ENCODE measurements at regions not wholly inside any gene's neighbourhood (a gene's known extent, or its start where the extent isn't known, plus 50 kb on each side); places are given as distances from the start of the nearest gene placed in this dataset.

- Mint-ChIP-seq H3K4me3 (no peak overlapping the region), H3K9me3 (peaks cover 2% of the 10 kb centered on the region)
Observed at GRCh38 chrX:26909728-26910127, 553.4 kb downstream of the PPP4R3C start.

GRCh38 chrX:26908218-26908617 is 554.9 kb downstream of the PPP4R3C start:
- no peaks in the 10 kb centered on the region for H3K4me1 Mint-ChIP-seq
- H3K27me3 Mint-ChIP-seq, result no peaks in the 10 kb centered on the region
- peaks cover 2% of the 10 kb centered on the region for H3K9me3 Mint-ChIP-seq
- DNase-seq (ENCODE audit: low spot score in 2 of 2) (no peak), ATAC-seq (ENCODE audit: low read depth) (no peak)
- H3K36me3 Mint-ChIP-seq, result no peaks in the 10 kb centered on the region
- no peak overlapping the region for H3K4me3 Mint-ChIP-seq
- H3K27ac Mint-ChIP-seq, result no peak overlapping the region

More at GRCh38 chrX:26909728-26910127, 553.4 kb downstream of the PPP4R3C start:
- Mint-ChIP-seq H3K4me1 (no peaks in the 10 kb centered on the region), H3K36me3 (no peaks in the 10 kb centered on the region), H3K27me3 (no peaks in the 10 kb centered on the region), H3K27ac (no peak overlapping the region)
- DNase-seq (ENCODE audit: low spot score in 2 of 2) (no peak), ATAC-seq (ENCODE audit: low read depth) (no peak)

GRCh38 chrX:26889574-26889973 is 573.6 kb downstream of the PPP4R3C start:
- peaks cover 3% of the 10 kb centered on the region for H3K9me3 Mint-ChIP-seq
- no peaks in the 10 kb centered on the region for H3K27me3 Mint-ChIP-seq
- H3K4me1 Mint-ChIP-seq, result no peaks in the 10 kb centered on the region
- ATAC-seq (ENCODE audit: low read depth) (no peak), DNase-seq (ENCODE audit: low spot score in 2 of 2) (no peak)
- no peak overlapping the region for H3K4me3 Mint-ChIP-seq
- no peak overlapping the region for H3K27ac Mint-ChIP-seq
- no peaks in the 10 kb centered on the region for H3K36me3 Mint-ChIP-seq

- ATAC-seq (ENCODE audit: low read depth), result no peak
Observed at GRCh38 chrX:26873736-26874135, 589.4 kb downstream of the PPP4R3C start.

GRCh38 chrX:26871967-26872366 is 591.2 kb downstream of the PPP4R3C start:
- Mint-ChIP-seq H3K27me3 (no peaks in the 10 kb centered on the region), H3K4me1 (no peaks in the 10 kb centered on the region), H3K36me3 (no peaks in the 10 kb centered on the region), H3K4me3 (no peak overlapping the region), H3K9me3 (no peaks in the 10 kb centered on the region), H3K27ac (no peak overlapping the region)
- DNase-seq (ENCODE audit: low spot score in 2 of 2) (no peak), ATAC-seq (ENCODE audit: low read depth) (no peak)

More at GRCh38 chrX:26873736-26874135, 589.4 kb downstream of the PPP4R3C start:
- no peak for DNase-seq (ENCODE audit: low spot score in 2 of 2)
- Mint-ChIP-seq H3K36me3 (no peaks in the 10 kb centered on the region), H3K27me3 (no peaks in the 10 kb centered on the region), H3K9me3 (no peaks in the 10 kb centered on the region), H3K27ac (no peak overlapping the region), H3K4me3 (no peak overlapping the region), H3K4me1 (no peaks in the 10 kb centered on the region)

GRCh38 chrX:26851981-26852380 is 611.2 kb downstream of the PPP4R3C start:
- no peak for DNase-seq (ENCODE audit: low spot score in 2 of 2)
- H3K36me3 Mint-ChIP-seq, result no peaks in the 10 kb centered on the region
- no peak for ATAC-seq (ENCODE audit: low read depth)
- H3K27me3 Mint-ChIP-seq, result no peaks in the 10 kb centered on the region
- no peak overlapping the region for H3K27ac Mint-ChIP-seq
- no peaks in the 10 kb centered on the region for H3K4me1 Mint-ChIP-seq
- no peak overlapping the region for H3K4me3 Mint-ChIP-seq
- H3K9me3 Mint-ChIP-seq, result peaks cover 4% of the 10 kb centered on the region

GRCh38 chrX:26848511-26848910 is 614.6 kb downstream of the PPP4R3C start:
- H3K9me3 Mint-ChIP-seq, result peaks cover 4% of the 10 kb centered on the region
- no peak for DNase-seq (ENCODE audit: low spot score in 2 of 2)
- no peak overlapping the region for H3K27ac Mint-ChIP-seq
- no peak for ATAC-seq (ENCODE audit: low read depth)
- H3K36me3 Mint-ChIP-seq, result no peaks in the 10 kb centered on the region
- no peaks in the 10 kb centered on the region for H3K4me1 Mint-ChIP-seq
- no peaks in the 10 kb centered on the region for H3K27me3 Mint-ChIP-seq
- no peak overlapping the region for H3K4me3 Mint-ChIP-seq

GRCh38 chrX:26845056-26845455 is 618.1 kb downstream of the PPP4R3C start:
- DNase-seq (ENCODE audit: low spot score in 2 of 2) (no peak), ATAC-seq (ENCODE audit: low read depth) (no peak)
- Mint-ChIP-seq H3K4me1 (no peaks in the 10 kb centered on the region), H3K27ac (no peak overlapping the region), H3K27me3 (no peaks in the 10 kb centered on the region), H3K9me3 (peaks cover 1% of the 10 kb centered on the region), H3K4me3 (no peak overlapping the region), H3K36me3 (no peaks in the 10 kb centered on the region)

- no peaks in the 10 kb centered on the region for H3K4me1 Mint-ChIP-seq
- H3K27ac Mint-ChIP-seq, result no peak overlapping the region
- ATAC-seq (ENCODE audit: low read depth) (no peak), DNase-seq (ENCODE audit: low spot score in 2 of 2) (no peak)
- no peaks in the 10 kb centered on the region for H3K27me3 Mint-ChIP-seq
- H3K36me3 Mint-ChIP-seq, result no peaks in the 10 kb centered on the region
- no peaks in the 10 kb centered on the region for H3K9me3 Mint-ChIP-seq
- no peak overlapping the region for H3K4me3 Mint-ChIP-seq
Observed at GRCh38 chrX:26822448-26822847, 606.5 kb downstream of the MAGEB5 start.

- H3K27me3 Mint-ChIP-seq, result no peaks in the 10 kb centered on the region
- ATAC-seq (ENCODE audit: low read depth), result no peak
- no peak for DNase-seq (ENCODE audit: low spot score in 2 of 2)
- no peak overlapping the region for H3K27ac Mint-ChIP-seq
- no peaks in the 10 kb centered on the region for H3K4me1 Mint-ChIP-seq
- no peaks in the 10 kb centered on the region for H3K36me3 Mint-ChIP-seq
- no peak overlapping the region for H3K4me3 Mint-ChIP-seq
- no peaks in the 10 kb centered on the region for H3K9me3 Mint-ChIP-seq
Observed at GRCh38 chrX:26789751-26790150, 573.8 kb downstream of the MAGEB5 start.

GRCh38 chrX:26788402-26788998 is 572.5 kb downstream of the MAGEB5 start:
- no peak for DNase-seq (ENCODE audit: low spot score in 2 of 2)
- no peaks in the 10 kb centered on the region for H3K4me1 Mint-ChIP-seq

GRCh38 chrX:26783512-26784225 is 567.7 kb downstream of the MAGEB5 start:
- DNase-seq (ENCODE audit: low spot score in 2 of 2), result no peak
- no peaks in the 10 kb centered on the region for H3K4me1 Mint-ChIP-seq
- H3K4me3 Mint-ChIP-seq, result no peak overlapping the region

More at GRCh38 chrX:26788402-26788998, 572.5 kb downstream of the MAGEB5 start:
- no peaks in the 10 kb centered on the region for H3K36me3 Mint-ChIP-seq
- H3K4me3 Mint-ChIP-seq, result no peak overlapping the region
- H3K27me3 Mint-ChIP-seq, result no peaks in the 10 kb centered on the region
- ATAC-seq (ENCODE audit: low read depth), result no peak
- no peaks in the 10 kb centered on the region for H3K9me3 Mint-ChIP-seq
- no peak overlapping the region for H3K27ac Mint-ChIP-seq

GRCh38 chrX:26778320-26778888 is 562.4 kb downstream of the MAGEB5 start:
- no peak for ATAC-seq (ENCODE audit: low read depth)
- no peak for DNase-seq (ENCODE audit: low spot score in 2 of 2)
- Mint-ChIP-seq H3K4me1 (no peaks in the 10 kb centered on the region), H3K36me3 (no peaks in the 10 kb centered on the region), H3K27ac (no peak overlapping the region), H3K4me3 (no peak overlapping the region), H3K27me3 (no peaks in the 10 kb centered on the region), H3K9me3 (peaks cover 5% of the 10 kb centered on the region)

More at GRCh38 chrX:26783512-26784225, 567.7 kb downstream of the MAGEB5 start:
- no peaks in the 10 kb centered on the region for H3K27me3 Mint-ChIP-seq
- no peaks in the 10 kb centered on the region for H3K36me3 Mint-ChIP-seq
- H3K9me3 Mint-ChIP-seq, result no peaks in the 10 kb centered on the region
- ATAC-seq (ENCODE audit: low read depth), result no peak
- no peak overlapping the region for H3K27ac Mint-ChIP-seq

GRCh38 chrX:26762253-26762652 is 546.3 kb downstream of the MAGEB5 start:
- no peaks in the 10 kb centered on the region for H3K9me3 Mint-ChIP-seq
- DNase-seq (ENCODE audit: low spot score in 2 of 2), result no peak
- no peak overlapping the region for H3K4me3 Mint-ChIP-seq
- H3K4me1 Mint-ChIP-seq, result no peaks in the 10 kb centered on the region
- ATAC-seq (ENCODE audit: low read depth), result no peak
- H3K36me3 Mint-ChIP-seq, result no peaks in the 10 kb centered on the region
- H3K27me3 Mint-ChIP-seq, result no peaks in the 10 kb centered on the region
- H3K27ac Mint-ChIP-seq, result no peak overlapping the region
